MM.1S (cell line): ENCODE measurements at regions not wholly inside any gene's neighbourhood (a gene's known extent, or its start where the extent isn't known, plus 50 kb on each side); places are given as distances from the start of the nearest gene placed in this dataset.

Experiments used
- DNase-seq: peaks from one replicate; pipeline ENCODE4 v3.0.0-alpha.2; 2015
- H2AFZ ChIP-seq: fragments of 300-600 bp; sonication (generic); 2 replicates; pipeline ENCODE4 v1.6.0; 2016; ENCODE audit warnings: antibody characterized with exemption, low read length
- H3F3A ChIP-seq: fragments of 300-600 bp; sonication (generic); 2 replicates; pipeline ENCODE4 v1.6.1; 2016; ENCODE audit warnings: mild to moderate bottlenecking, antibody characterized with exemption, low read length, moderate library complexity, mixed read lengths; ENCODE audit not compliant: insufficient read depth
- H3K27ac ChIP-seq: fragments of 300-600 bp; sonication (generic); 2 replicates; pipeline ENCODE4 v1.5.1; 2016; ENCODE audit warnings: mild to moderate bottlenecking, low read length
- H3K27me3 ChIP-seq: fragments of 300-600 bp; sonication (generic); replicated peaks from 2 replicates; pipeline ENCODE4 v1.6.0; 2016; ENCODE audit warnings: low read length; ENCODE audit not compliant: insufficient read depth
- H3K36me3 ChIP-seq: fragments of 300-600 bp; sonication (generic); replicated peaks from 2 replicates; pipeline ENCODE4 v1.6.1; 2016; ENCODE audit warnings: mild to moderate bottlenecking, low read length, mixed read lengths; ENCODE audit not compliant: insufficient read depth
- H3K4me1 ChIP-seq: fragments of 300-600 bp; sonication (generic); 2 replicates; pipeline ENCODE4 v1.6.1; 2016; ENCODE audit warnings: low read length, mixed read lengths
- H3K4me2 ChIP-seq: fragments of 300-600 bp; sonication (generic); 2 replicates; pipeline ENCODE4 v1.6.0; 2016; ENCODE audit warnings: low read depth, low read length
- H3K4me3 ChIP-seq: fragments of 300-600 bp; sonication (generic); 2 replicates; pipeline ENCODE4 v1.5.1; 2016; ENCODE audit warnings: low read length, mixed read lengths
- H3K79me2 ChIP-seq: fragments of 300-600 bp; sonication (generic); 2 replicates; pipeline ENCODE4 v1.6.1; 2016; ENCODE audit warnings: mixed run types, low read length, mixed read lengths
- H3K9ac ChIP-seq: fragments of 300-600 bp; sonication (generic); 2 replicates; pipeline ENCODE4 v1.6.1; 2016; ENCODE audit warnings: low read length, mixed read lengths
- H3K9me2 ChIP-seq: fragments of 300-600 bp; sonication (generic); replicated peaks from 2 replicates; pipeline ENCODE4 v1.6.1; 2016; ENCODE audit warnings: mild to moderate bottlenecking, low read length, mixed read lengths; ENCODE audit not compliant: insufficient read depth
- H3K9me3 ChIP-seq: fragments of 300-600 bp; sonication (generic); replicated peaks from 2 replicates; pipeline ENCODE4 v1.6.1; 2016; ENCODE audit warnings: mild to moderate bottlenecking, low read length, mixed read lengths; ENCODE audit not compliant: insufficient read depth
- H4K20me1 ChIP-seq: fragments of 300-600 bp; sonication (generic); 2 replicates; pipeline ENCODE4 v1.6.1; 2016; ENCODE audit warnings: mild to moderate bottlenecking, low read length, moderate library complexity, mixed read lengths; ENCODE audit not compliant: insufficient read depth
- EZH2 ChIP-seq: fragments of 300-600 bp; sonication (generic); optimal IDR thresholded peaks from 2 replicates; pipeline ENCODE3; 2017; ENCODE audit warnings: low read depth, mild to moderate bottlenecking, antibody characterized with exemption, low read length, mixed read lengths
- EZH2phosphoT487 ChIP-seq: fragments of 300-600 bp; sonication (generic); IDR thresholded peaks from 2 replicates; pipeline ENCODE4 v1.6.1; 2018; ENCODE audit warnings: antibody characterized with exemption, low read length
- TF ChIP-seq, protein P1 (sequence below): fragments of 300-600 bp; sonication (generic); IDR thresholded peaks from 2 replicates; pipeline ENCODE4 v1.5.1; 2016; ENCODE audit warnings: antibody characterized with exemption, low read length, mixed read lengths

DNA sequence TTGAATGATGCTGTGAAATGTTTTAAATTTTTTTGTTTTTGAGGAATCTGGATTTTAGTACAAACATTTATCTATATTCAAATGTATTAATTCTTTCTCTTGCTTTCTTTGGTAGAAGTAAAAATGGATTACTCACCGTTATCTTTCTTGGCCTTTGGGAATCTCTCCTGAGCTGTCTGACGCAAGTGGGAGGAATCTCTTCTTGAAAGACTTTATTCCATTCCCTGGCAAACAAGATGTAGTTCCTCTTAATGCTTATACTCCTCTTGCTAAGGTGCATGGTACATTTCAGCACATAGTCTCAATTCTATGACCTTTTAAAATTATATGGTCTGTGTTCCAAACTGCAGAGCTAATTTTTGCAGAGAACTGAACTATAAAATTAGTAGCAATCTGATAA is 246.2 kb upstream of the SLC10A2 start:
- Histone ChIP-seq H3K9me3 (no peaks in the 10 kb centered on the region), H3K79me2 (no peaks in the 10 kb centered on the region)
- DNase-seq, result no peak

DNA sequence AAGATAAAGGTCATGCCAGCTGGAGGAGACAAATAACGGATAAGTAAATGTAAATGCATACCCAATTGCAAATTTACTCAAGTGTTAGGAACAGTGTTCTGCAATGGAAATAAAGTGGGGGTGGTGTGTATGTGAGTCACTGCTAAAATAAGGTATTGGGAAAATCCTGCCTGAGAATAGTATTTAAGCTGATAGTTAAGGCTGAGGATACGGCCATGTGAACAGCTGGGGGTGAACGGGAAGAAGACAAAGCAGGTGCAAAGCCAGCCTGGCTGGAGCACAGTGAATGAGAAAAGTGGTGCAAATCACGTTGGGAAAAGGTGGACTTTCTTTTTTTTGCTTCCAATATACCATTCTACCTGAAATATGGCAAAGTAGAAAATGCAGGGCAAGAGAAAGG is 242.4 kb upstream of the SLC10A2 start:
- no peaks in the 10 kb centered on the region for H3F3A ChIP-seq
- TF ChIP-seq EZH2 (no peak), EZH2phosphoT487 (no peak)
- TF ChIP-seq, protein P1, sequence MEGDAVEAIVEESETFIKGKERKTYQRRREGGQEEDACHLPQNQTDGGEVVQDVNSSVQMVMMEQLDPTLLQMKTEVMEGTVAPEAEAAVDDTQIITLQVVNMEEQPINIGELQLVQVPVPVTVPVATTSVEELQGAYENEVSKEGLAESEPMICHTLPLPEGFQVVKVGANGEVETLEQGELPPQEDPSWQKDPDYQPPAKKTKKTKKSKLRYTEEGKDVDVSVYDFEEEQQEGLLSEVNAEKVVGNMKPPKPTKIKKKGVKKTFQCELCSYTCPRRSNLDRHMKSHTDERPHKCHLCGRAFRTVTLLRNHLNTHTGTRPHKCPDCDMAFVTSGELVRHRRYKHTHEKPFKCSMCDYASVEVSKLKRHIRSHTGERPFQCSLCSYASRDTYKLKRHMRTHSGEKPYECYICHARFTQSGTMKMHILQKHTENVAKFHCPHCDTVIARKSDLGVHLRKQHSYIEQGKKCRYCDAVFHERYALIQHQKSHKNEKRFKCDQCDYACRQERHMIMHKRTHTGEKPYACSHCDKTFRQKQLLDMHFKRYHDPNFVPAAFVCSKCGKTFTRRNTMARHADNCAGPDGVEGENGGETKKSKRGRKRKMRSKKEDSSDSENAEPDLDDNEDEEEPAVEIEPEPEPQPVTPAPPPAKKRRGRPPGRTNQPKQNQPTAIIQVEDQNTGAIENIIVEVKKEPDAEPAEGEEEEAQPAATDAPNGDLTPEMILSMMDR, result no peak
- H3K9me2 ChIP-seq, result no peaks in the 10 kb centered on the region
- no peaks in the 10 kb centered on the region for H4K20me1 ChIP-seq
- H2AFZ ChIP-seq, result no peak overlapping the region
- no peak overlapping the region for H3K4me2 ChIP-seq
- no peak overlapping the region for H3K9ac ChIP-seq
- DNase-seq, result no peak
- no peaks in the 10 kb centered on the region for H3K4me1 ChIP-seq
- no peaks in the 10 kb centered on the region for H3K79me2 ChIP-seq
- no peak overlapping the region for H3K27ac ChIP-seq
- no peaks in the 10 kb centered on the region for H3K36me3 ChIP-seq
- H3K9me3 ChIP-seq, result no peaks in the 10 kb centered on the region
- no peak overlapping the region for H3K4me3 ChIP-seq
- H3K27me3 ChIP-seq, result no peaks in the 10 kb centered on the region

More for the DNA sequence above, 246.2 kb upstream of the SLC10A2 start:
- H2AFZ ChIP-seq, result no peak overlapping the region
- no peaks in the 10 kb centered on the region for H3K27me3 ChIP-seq
- no peak overlapping the region for H3K27ac ChIP-seq
- no peaks in the 10 kb centered on the region for H3K4me1 ChIP-seq
- no peak overlapping the region for H3K4me3 ChIP-seq
- no peaks in the 10 kb centered on the region for H3F3A ChIP-seq
- H4K20me1 ChIP-seq, result no peaks in the 10 kb centered on the region
- no peaks in the 10 kb centered on the region for H3K9me2 ChIP-seq
- no peak overlapping the region for H3K4me2 ChIP-seq
- H3K9ac ChIP-seq, result no peak overlapping the region
- no peaks in the 10 kb centered on the region for H3K36me3 ChIP-seq
- TF ChIP-seq, protein P1, result no peak
- TF ChIP-seq EZH2, result no peak
- no peak for TF ChIP-seq EZH2phosphoT487

DNA sequence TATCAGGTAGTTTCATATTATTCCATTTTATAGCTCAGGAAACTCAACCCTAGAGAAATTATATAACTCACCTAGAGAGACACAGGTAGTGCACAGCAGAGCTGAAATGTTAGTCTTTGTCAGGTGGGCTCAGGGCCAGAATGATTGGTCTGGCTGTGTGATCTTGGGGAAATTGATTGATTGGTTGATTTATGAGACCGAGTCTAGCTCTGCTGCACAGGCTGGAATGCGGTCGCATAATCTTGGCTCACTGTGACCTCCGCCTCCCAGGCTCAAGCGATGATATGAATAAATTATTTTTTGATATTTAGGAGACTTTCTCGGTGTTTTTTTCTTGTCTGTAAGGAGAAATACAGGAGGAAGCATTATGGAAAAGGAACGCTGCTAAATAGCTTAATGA is 239.9 kb upstream of the SLC10A2 start:
- H3K4me1 ChIP-seq, result no peaks in the 10 kb centered on the region
- no peak overlapping the region for H3K9ac ChIP-seq
- H3F3A ChIP-seq, result no peaks in the 10 kb centered on the region
- no peak overlapping the region for H3K4me2 ChIP-seq
- H4K20me1 ChIP-seq, result no peaks in the 10 kb centered on the region
- H3K27ac ChIP-seq, result no peak overlapping the region
- no peaks in the 10 kb centered on the region for H3K79me2 ChIP-seq
- no peaks in the 10 kb centered on the region for H3K27me3 ChIP-seq
- no peak for DNase-seq
- no peak overlapping the region for H3K4me3 ChIP-seq
- no peak overlapping the region for H2AFZ ChIP-seq
- no peaks in the 10 kb centered on the region for H3K9me2 ChIP-seq
- H3K9me3 ChIP-seq, result no peaks in the 10 kb centered on the region
- H3K36me3 ChIP-seq, result no peaks in the 10 kb centered on the region
- TF ChIP-seq EZH2 (no peak), EZH2phosphoT487 (no peak)
- TF ChIP-seq, protein P1, result no peak
